ENCODE measurements at regions not wholly inside any gene's neighbourhood (a gene's known extent, or its start where the extent isn't known, plus 50 kb on each side); places are given as distances from the start of the nearest gene placed in this dataset.

DNA sequence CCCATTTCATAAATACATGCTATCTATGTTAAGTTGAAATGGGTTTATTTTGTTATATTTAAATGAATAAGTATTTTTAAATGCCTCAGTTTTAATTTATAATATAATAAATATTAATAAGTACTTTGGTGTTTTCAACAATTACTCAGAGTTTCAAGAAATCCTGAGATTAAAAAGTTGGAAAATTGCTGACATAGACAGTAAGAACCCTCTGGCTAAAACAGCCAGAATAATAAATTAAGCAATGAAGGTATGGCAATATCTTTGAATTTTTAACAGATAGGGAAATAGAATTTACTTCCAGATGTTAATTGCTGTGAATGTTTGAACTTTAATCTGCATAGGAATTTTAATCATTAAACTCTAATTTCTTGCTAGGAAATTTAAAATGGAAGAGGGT, 83.6 kb downstream of the ZNF622 start:
- no peaks in the 10 kb centered on the region for H4K20me1 ChIP-seq (ENCODE audit: insufficient read depth)
- H2AFZ ChIP-seq (ENCODE audit: low read depth, low read length, poor library complexity, severe bottlenecking): no peak overlapping the region
- CTCF ChIA-PET: no interaction called here
- POLR2A ChIA-PET: no interaction called here
- no peaks in the 10 kb centered on the region for H3K9me3 ChIP-seq (ENCODE audit: control insufficient read depth in 1 of 2, insufficient read depth in 1 of 2, low read depth in 1 of 2, low read length in 2 of 2)
- peaks cover 10% of the 10 kb centered on the region; the same call in 1 of the 2 replicates for H3K27me3 ChIP-seq (ENCODE audit: insufficient read depth, low read length)
- no peak for TF ChIP-seq JUND (IDR thresholded peaks at IDR 0.05)
- TF ChIP-seq POLR2A (IDR thresholded peaks at IDR 0.05; ENCODE audit: borderline replicate concordance, extremely low read depth, insufficient read depth, insufficient read length): no peak
- TF ChIP-seq, protein P1, sequence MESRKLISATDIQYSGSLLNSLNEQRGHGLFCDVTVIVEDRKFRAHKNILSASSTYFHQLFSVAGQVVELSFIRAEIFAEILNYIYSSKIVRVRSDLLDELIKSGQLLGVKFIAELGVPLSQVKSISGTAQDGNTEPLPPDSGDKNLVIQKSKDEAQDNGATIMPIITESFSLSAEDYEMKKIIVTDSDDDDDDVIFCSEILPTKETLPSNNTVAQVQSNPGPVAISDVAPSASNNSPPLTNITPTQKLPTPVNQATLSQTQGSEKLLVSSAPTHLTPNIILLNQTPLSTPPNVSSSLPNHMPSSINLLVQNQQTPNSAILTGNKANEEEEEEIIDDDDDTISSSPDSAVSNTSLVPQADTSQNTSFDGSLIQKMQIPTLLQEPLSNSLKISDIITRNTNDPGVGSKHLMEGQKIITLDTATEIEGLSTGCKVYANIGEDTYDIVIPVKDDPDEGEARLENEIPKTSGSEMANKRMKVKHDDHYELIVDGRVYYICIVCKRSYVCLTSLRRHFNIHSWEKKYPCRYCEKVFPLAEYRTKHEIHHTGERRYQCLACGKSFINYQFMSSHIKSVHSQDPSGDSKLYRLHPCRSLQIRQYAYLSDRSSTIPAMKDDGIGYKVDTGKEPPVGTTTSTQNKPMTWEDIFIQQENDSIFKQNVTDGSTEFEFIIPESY (IDR thresholded peaks at IDR 0.05; ENCODE audit: extremely low read depth, insufficient replicate concordance, low read length): no peak
- no peak for TF ChIP-seq CEBPB (IDR thresholded peaks at IDR 0.05; ENCODE audit: low read depth)
- TF ChIP-seq, protein P2, sequence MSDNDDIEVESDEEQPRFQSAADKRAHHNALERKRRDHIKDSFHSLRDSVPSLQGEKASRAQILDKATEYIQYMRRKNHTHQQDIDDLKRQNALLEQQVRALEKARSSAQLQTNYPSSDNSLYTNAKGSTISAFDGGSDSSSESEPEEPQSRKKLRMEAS (IDR thresholded peaks at IDR 0.05): no peak
- no peak for TF ChIP-seq EZH2phosphoT487 (IDR thresholded peaks at IDR 0.05; ENCODE audit: borderline replicate concordance)
- no peak for TF ChIP-seq CTCF (IDR thresholded peaks at IDR 0.05 in 2 of 3, conservative IDR thresholded peaks at IDR 0.05 in 1 of 3; ENCODE audit: borderline replicate concordance in 1 of 3, insufficient read depth in 1 of 3, low read depth in 2 of 3, low read length in 2 of 3)
- ATAC-seq (no peak), DNase-seq (ENCODE audit: low read depth, low spot score) (no peak)
- no peaks in the 10 kb centered on the region for H3K79me2 ChIP-seq (ENCODE audit: insufficient read depth, low read length)
- no peak overlapping the region for H3K4me2 ChIP-seq (ENCODE audit: low read length)
- BruUV-seq (replicated peaks): no TSS peak
- no peaks in the 10 kb centered on the region for H3K36me3 ChIP-seq (ENCODE audit: control insufficient read depth in 1 of 2, insufficient read depth in 2 of 2, low read length in 2 of 2)
- H3K4me1 ChIP-seq (ENCODE audit: control insufficient read depth in 1 of 2, insufficient read depth in 2 of 2, low read length in 2 of 2): no peaks in the 10 kb centered on the region
- no peak overlapping the region for H3K27ac ChIP-seq (ENCODE audit: low read depth, low read length)
- H3K4me3 ChIP-seq (replicated peaks in 1 of 2; ENCODE audit: low read depth in 1 of 2, low read length in 2 of 2): no peak overlapping the region
- no peaks in the 10 kb centered on the region for H3K9me2 ChIP-seq (ENCODE audit: insufficient read depth)
- RAD21 ChIA-PET (ENCODE audit: low non-redundant PET in 1 of 2, low total read pairs in 2 of 2, uncharacterized antibody in 2 of 2, unreplicated experiment in 2 of 2): no interaction called here
- intact Hi-C loops (cut with micrococcal nuclease): no loop called here
- no peak overlapping the region for H3K9ac ChIP-seq (ENCODE audit: low read length)
